ENCODE measurements at regions not wholly inside any gene's neighbourhood (a gene's known extent, or its start where the extent isn't known, plus 50 kb on each side); places are given as distances from the start of the nearest gene placed in this dataset.
"Not testable (repeated sequence)": the region's sequence is repeated elsewhere in the genome, so short reads cannot be mapped to it uniquely, and the experiment has no call there.

DNA sequence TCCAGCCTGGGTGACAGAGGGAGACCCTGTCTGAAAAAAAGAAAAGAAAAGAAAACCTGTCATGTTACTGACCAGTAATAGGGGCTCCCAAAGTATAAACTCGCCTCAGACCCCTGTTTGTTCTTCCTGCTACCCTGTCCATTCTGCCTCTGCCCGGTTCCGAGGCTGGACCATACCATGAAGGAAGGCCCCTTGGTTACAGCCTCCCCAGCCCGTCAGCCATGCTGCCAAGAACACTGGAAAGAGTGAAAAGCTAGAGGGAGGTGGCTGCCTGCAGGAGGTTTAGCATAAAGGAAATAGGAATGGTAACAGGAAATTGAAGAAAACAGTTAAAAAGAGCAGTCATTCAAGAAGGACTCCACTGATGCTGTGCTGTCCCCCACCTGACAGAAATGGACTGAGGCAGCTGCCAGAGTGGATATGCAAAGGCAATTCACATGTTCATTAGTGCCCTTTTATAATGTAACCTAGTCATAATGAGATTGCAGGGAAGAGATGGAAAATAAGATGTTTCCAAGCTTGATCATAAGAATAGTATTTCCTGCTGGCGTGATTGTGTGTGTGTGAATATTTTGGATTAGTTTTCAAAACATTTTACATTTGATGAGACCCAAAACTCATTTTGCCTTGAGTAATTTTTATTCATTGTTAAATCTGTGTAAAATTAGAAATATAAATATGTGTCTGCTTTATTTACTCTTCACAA, 102.6 kb downstream of the GOSR1 start:
- DNase-seq, result no peak

DNA sequence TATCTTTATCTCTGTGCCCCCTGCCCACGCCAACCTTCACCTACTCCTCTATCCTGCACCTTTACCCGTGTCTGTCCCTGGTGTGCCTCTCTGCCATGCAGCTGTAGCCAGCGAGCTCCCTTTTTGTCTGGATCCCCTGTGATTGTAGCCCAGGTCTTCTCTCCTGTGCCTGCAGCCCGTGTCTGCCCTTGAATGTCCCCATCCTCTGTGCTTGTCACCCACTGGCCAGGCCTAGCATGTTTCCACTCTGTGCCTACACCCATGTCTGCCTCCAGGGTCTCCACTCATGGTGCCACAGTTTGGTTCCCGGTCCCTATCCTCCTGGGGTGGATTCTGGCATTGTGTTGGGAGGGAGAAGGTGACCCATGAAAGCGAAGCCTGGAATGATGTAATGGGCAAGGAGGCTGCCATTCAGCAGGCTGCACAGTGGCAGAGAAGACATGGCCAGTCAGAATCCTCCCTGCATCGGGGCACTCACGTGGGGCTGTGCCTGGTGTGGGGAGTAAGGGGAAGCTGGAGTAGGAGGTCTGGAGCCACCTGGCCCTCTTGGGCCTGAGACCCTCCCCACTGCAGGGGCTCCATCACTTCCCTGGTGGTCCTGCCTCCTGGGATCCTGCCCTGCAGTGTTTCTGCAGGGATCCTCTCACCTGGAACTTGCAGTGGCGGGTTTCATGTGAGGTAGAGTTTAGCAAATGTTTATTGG, 101.0 kb downstream of the GOSR1 start:
- not testable (repeated sequence) for DNase-seq
